ENCODE measurements at regions not wholly inside any gene's neighbourhood (a gene's known extent, or its start where the extent isn't known, plus 50 kb on each side); places are given as distances from the start of the nearest gene placed in this dataset.
"Not testable (repeated sequence)": the region's sequence is repeated elsewhere in the genome, so short reads cannot be mapped to it uniquely, and the experiment has no call there.

GRCh38 chr18:14965553-14965952, 217.6 kb downstream of the ANKRD30B start:
- Histone ChIP-seq H3K4me1 (ENCODE audit: control insufficient read depth in 3 of 3, insufficient read depth in 3 of 3, low read length in 3 of 3) (peaks cover 0 to 3% (median under 1%) of the 10 kb centered on the region in 3 donors), H3K4me3 (ENCODE audit: low read length in 3 of 3) (no peak overlapping the region), H3K9ac (ENCODE audit: low read depth in 1 of 3, low read length in 3 of 3) (no peak overlapping the region), H3K27ac (ENCODE audit: low read depth, low read length) (no peak overlapping the region), H3K9me3 (ENCODE audit: control insufficient read depth in 3 of 3, low read length in 3 of 3) (no peaks in the 10 kb centered on the region), H3K36me3 (ENCODE audit: control insufficient read depth in 3 of 3, insufficient read depth in 3 of 3, low read length in 3 of 3) (no peaks in the 10 kb centered on the region), H3K27me3 (ENCODE audit: control insufficient read depth in 3 of 3, insufficient read depth in 3 of 3, low read length in 3 of 3) (peaks cover 0 to 9% (median 4%) of the 10 kb centered on the region in 3 donors)

GRCh38 chr18:14967246-14967645, 219.3 kb downstream of the ANKRD30B start:
- H3K27me3 ChIP-seq (ENCODE audit: control insufficient read depth in 3 of 3, insufficient read depth in 3 of 3, low read length in 3 of 3); H3K27ac ChIP-seq (ENCODE audit: low read depth, low read length); H3K36me3 ChIP-seq (ENCODE audit: control insufficient read depth in 3 of 3, insufficient read depth in 3 of 3, low read length in 3 of 3); H3K9ac ChIP-seq (ENCODE audit: low read depth in 1 of 3, low read length in 3 of 3); H3K4me3 ChIP-seq (ENCODE audit: low read length in 3 of 3); H3K9me3 ChIP-seq (ENCODE audit: control insufficient read depth in 3 of 3, low read length in 3 of 3): not testable (repeated sequence)
- peaks cover 2 to 13% (median 10%) of the 10 kb centered on the region in 3 donors for H3K4me1 ChIP-seq (ENCODE audit: control insufficient read depth in 3 of 3, insufficient read depth in 3 of 3, low read length in 3 of 3)

GRCh38 chr18:14969500-14969899, 221.5 kb downstream of the ANKRD30B start:
- Histone ChIP-seq H3K27ac (ENCODE audit: low read depth, low read length) (no peak overlapping the region), H3K36me3 (ENCODE audit: control insufficient read depth in 3 of 3, insufficient read depth in 3 of 3, low read length in 3 of 3) (no peaks in the 10 kb centered on the region), H3K4me3 (ENCODE audit: low read length in 3 of 3) (no peak overlapping the region), H3K9me3 (ENCODE audit: control insufficient read depth in 3 of 3, low read length in 3 of 3) (no peaks in the 10 kb centered on the region), H3K27me3 (ENCODE audit: control insufficient read depth in 3 of 3, insufficient read depth in 3 of 3, low read length in 3 of 3) (peaks cover 0 to 9% (median 4%) of the 10 kb centered on the region in 3 donors), H3K9ac (ENCODE audit: low read depth in 1 of 3, low read length in 3 of 3) (no peak overlapping the region), H3K4me1 (ENCODE audit: control insufficient read depth in 3 of 3, insufficient read depth in 3 of 3, low read length in 3 of 3) (peaks cover 2 to 15% (median 11%) of the 10 kb centered on the region in 3 donors)

GRCh38 chr18:14970027-14970426, 222.1 kb downstream of the ANKRD30B start:
- H3K4me1 ChIP-seq (ENCODE audit: control insufficient read depth in 3 of 3, insufficient read depth in 3 of 3, low read length in 3 of 3): peaks cover 2 to 15% (median 11%) of the 10 kb centered on the region in 3 donors
- no peaks in the 10 kb centered on the region for H3K36me3 ChIP-seq (ENCODE audit: control insufficient read depth in 3 of 3, insufficient read depth in 3 of 3, low read length in 3 of 3)
- no peak overlapping the region for H3K4me3 ChIP-seq (ENCODE audit: low read length in 3 of 3)
- peaks cover 0 to 9% (median 4%) of the 10 kb centered on the region in 3 donors for H3K27me3 ChIP-seq (ENCODE audit: control insufficient read depth in 3 of 3, insufficient read depth in 3 of 3, low read length in 3 of 3)
- no peak overlapping the region for H3K9ac ChIP-seq (ENCODE audit: low read depth in 1 of 3, low read length in 3 of 3)
- no peak overlapping the region for H3K27ac ChIP-seq (ENCODE audit: low read depth, low read length)
- H3K9me3 ChIP-seq (ENCODE audit: control insufficient read depth in 3 of 3, low read length in 3 of 3): no peaks in the 10 kb centered on the region

- H3K36me3 ChIP-seq (ENCODE audit: control insufficient read depth in 3 of 3, insufficient read depth in 3 of 3, low read length in 3 of 3): no peaks in the 10 kb centered on the region
Observed at GRCh38 chr18:14971461-14972185, 223.7 kb downstream of the ANKRD30B start.

GRCh38 chr18:14973421-14973820, 225.4 kb downstream of the ANKRD30B start:
- not testable (repeated sequence) for H3K9ac ChIP-seq (ENCODE audit: low read depth in 1 of 3, low read length in 3 of 3); H3K36me3 ChIP-seq (ENCODE audit: control insufficient read depth in 3 of 3, insufficient read depth in 3 of 3, low read length in 3 of 3); H3K4me3 ChIP-seq (ENCODE audit: low read length in 3 of 3); H3K27ac ChIP-seq (ENCODE audit: low read depth, low read length); H3K9me3 ChIP-seq (ENCODE audit: control insufficient read depth in 3 of 3, low read length in 3 of 3); H3K27me3 ChIP-seq (ENCODE audit: control insufficient read depth in 3 of 3, insufficient read depth in 3 of 3, low read length in 3 of 3)
- peaks cover 2 to 15% (median 11%) of the 10 kb centered on the region in 3 donors for H3K4me1 ChIP-seq (ENCODE audit: control insufficient read depth in 3 of 3, insufficient read depth in 3 of 3, low read length in 3 of 3)

More at GRCh38 chr18:14971461-14972185, 223.7 kb downstream of the ANKRD30B start:
- Histone ChIP-seq H3K9me3 (ENCODE audit: control insufficient read depth in 3 of 3, low read length in 3 of 3) (no peaks in the 10 kb centered on the region), H3K4me3 (ENCODE audit: low read length in 3 of 3) (no peak overlapping the region), H3K4me1 (ENCODE audit: control insufficient read depth in 3 of 3, insufficient read depth in 3 of 3, low read length in 3 of 3) (peaks cover 2 to 15% (median 11%) of the 10 kb centered on the region in 3 donors), H3K9ac (ENCODE audit: low read depth in 1 of 3, low read length in 3 of 3) (peak overlapping the region in 1 of 3 donors; percentile 20), H3K27me3 (ENCODE audit: control insufficient read depth in 3 of 3, insufficient read depth in 3 of 3, low read length in 3 of 3) (peaks cover 0 to 2% (median 0%) of the 10 kb centered on the region in 3 donors), H3K27ac (ENCODE audit: low read depth, low read length) (no peak overlapping the region)

GRCh38 chr18:14974088-14974487, 226.1 kb downstream of the ANKRD30B start:
- Histone ChIP-seq H3K9ac (ENCODE audit: low read depth in 1 of 3, low read length in 3 of 3) (no peak overlapping the region), H3K4me1 (ENCODE audit: control insufficient read depth in 3 of 3, insufficient read depth in 3 of 3, low read length in 3 of 3) (peaks cover 2 to 15% (median 11%) of the 10 kb centered on the region in 3 donors), H3K4me3 (ENCODE audit: low read length in 3 of 3) (no peak overlapping the region), H3K27me3 (ENCODE audit: control insufficient read depth in 3 of 3, insufficient read depth in 3 of 3, low read length in 3 of 3) (no peaks in the 10 kb centered on the region), H3K9me3 (ENCODE audit: control insufficient read depth in 3 of 3, low read length in 3 of 3) (no peaks in the 10 kb centered on the region), H3K36me3 (ENCODE audit: control insufficient read depth in 3 of 3, insufficient read depth in 3 of 3, low read length in 3 of 3) (no peaks in the 10 kb centered on the region), H3K27ac (ENCODE audit: low read depth, low read length) (no peak overlapping the region)

GRCh38 chr18:14974576-14974975, 226.6 kb downstream of the ANKRD30B start:
- no peak overlapping the region for H3K9ac ChIP-seq (ENCODE audit: low read depth in 1 of 3, low read length in 3 of 3)
- H3K27me3 ChIP-seq (ENCODE audit: control insufficient read depth in 3 of 3, insufficient read depth in 3 of 3, low read length in 3 of 3): no peaks in the 10 kb centered on the region
- H3K36me3 ChIP-seq (ENCODE audit: control insufficient read depth in 3 of 3, insufficient read depth in 3 of 3, low read length in 3 of 3): no peaks in the 10 kb centered on the region
- no peak overlapping the region for H3K4me3 ChIP-seq (ENCODE audit: low read length in 3 of 3)
- no peak overlapping the region for H3K27ac ChIP-seq (ENCODE audit: low read depth, low read length)
- peaks cover 2 to 15% (median 11%) of the 10 kb centered on the region in 3 donors for H3K4me1 ChIP-seq (ENCODE audit: control insufficient read depth in 3 of 3, insufficient read depth in 3 of 3, low read length in 3 of 3)
- H3K9me3 ChIP-seq (ENCODE audit: control insufficient read depth in 3 of 3, low read length in 3 of 3): no peaks in the 10 kb centered on the region

GRCh38 chr18:14975431-14975830, 227.5 kb downstream of the ANKRD30B start:
- Histone ChIP-seq H3K4me3 (ENCODE audit: low read length in 3 of 3) (no peak overlapping the region), H3K27me3 (ENCODE audit: control insufficient read depth in 3 of 3, insufficient read depth in 3 of 3, low read length in 3 of 3) (peaks cover 0 to 3% (median 0%) of the 10 kb centered on the region in 3 donors), H3K27ac (ENCODE audit: low read depth, low read length) (no peak overlapping the region), H3K4me1 (ENCODE audit: control insufficient read depth in 3 of 3, insufficient read depth in 3 of 3, low read length in 3 of 3) (peaks cover 2 to 15% (median 8%) of the 10 kb centered on the region in 3 donors), H3K36me3 (ENCODE audit: control insufficient read depth in 3 of 3, insufficient read depth in 3 of 3, low read length in 3 of 3) (no peaks in the 10 kb centered on the region), H3K9ac (ENCODE audit: low read depth in 1 of 3, low read length in 3 of 3) (no peak overlapping the region), H3K9me3 (ENCODE audit: control insufficient read depth in 3 of 3, low read length in 3 of 3) (no peaks in the 10 kb centered on the region)

GRCh38 chr18:14976736-14977430, 228.9 kb downstream of the ANKRD30B start:
- no peak overlapping the region for H3K4me3 ChIP-seq (ENCODE audit: low read length in 3 of 3)
- no peaks in the 10 kb centered on the region for H3K36me3 ChIP-seq (ENCODE audit: control insufficient read depth in 3 of 3, insufficient read depth in 3 of 3, low read length in 3 of 3)
- H3K27me3 ChIP-seq (ENCODE audit: control insufficient read depth in 3 of 3, insufficient read depth in 3 of 3, low read length in 3 of 3): peaks cover 0 to 3% (median 0%) of the 10 kb centered on the region in 3 donors
- no peak overlapping the region for H3K27ac ChIP-seq (ENCODE audit: low read depth, low read length)
- H3K4me1 ChIP-seq (ENCODE audit: control insufficient read depth in 3 of 3, insufficient read depth in 3 of 3, low read length in 3 of 3): peaks cover 0 to 5% (median 3%) of the 10 kb centered on the region in 3 donors
- H3K9ac ChIP-seq (ENCODE audit: low read depth in 1 of 3, low read length in 3 of 3): no peak overlapping the region
- no peaks in the 10 kb centered on the region for H3K9me3 ChIP-seq (ENCODE audit: control insufficient read depth in 3 of 3, low read length in 3 of 3)

All from skeletal muscle tissue (tissue), 3 donors.